Transverse colon (tissue), 4 donors: ENCODE measurements at regions not wholly inside any gene's neighbourhood (a gene's known extent, or its start where the extent isn't known, plus 50 kb on each side); places are given as distances from the start of the nearest gene placed in this dataset.

ENCODE experiments used
- DNase-seq: peaks from one replicate; pipeline ENCODE4 v3.0.0-alpha.2; 2019
- H3K27ac ChIP-seq, 4 donors: fragments of 200-600 bp; sonication (generic); 2 replicates each; pipeline ENCODE4 v1.5.1; 2016 to 2018; ENCODE audit warnings: inconsistent platforms in 4 of 4
- H3K27me3 ChIP-seq: fragments of 200-600 bp; sonication (generic); 2 replicates; pipeline ENCODE4 v1.5.1; 2017; ENCODE audit warnings: inconsistent platforms
- H3K36me3 ChIP-seq, 4 donors: fragments of 200-600 bp; sonication (generic); 2 replicates each; pipeline ENCODE4 v1.5.1; 2017 to 2019; ENCODE audit warnings: inconsistent platforms in 4 of 4
- H3K4me1 ChIP-seq, 4 donors: fragments of 200-600 bp; sonication (generic); 2 replicates each; pipeline ENCODE4 v1.5.1; 2017 to 2020; ENCODE audit warnings: inconsistent platforms in 4 of 4
- H3K4me3 ChIP-seq, 4 donors: fragments of 200-600 bp; sonication (generic); 1 replicate in 1 of 4; 2 replicates in 3 of 4; pipeline versions ENCODE4 v1.5.1 to v1.6.1; 2017 to 2019; ENCODE audit warnings: inconsistent platforms in 4 of 4
- H3K9me3 ChIP-seq, 2 donors: fragments of 200-600 bp; sonication (generic); 2 replicates each; pipeline ENCODE4 v1.5.1; 2017 to 2019; ENCODE audit warnings: inconsistent platforms in 2 of 2
- EP300 ChIP-seq: sonication (generic); formaldehyde crosslinking; IDR thresholded peaks from one replicate; pipeline ENCODE4 v1.6.1; 2017; ENCODE audit warnings: antibody characterized with exemption, low read depth
- POLR2A ChIP-seq: fragments of 450-650 bp; IDR thresholded peaks from one replicate; pipeline ENCODE4 v1.6.1; 2016; ENCODE audit warnings: antibody characterized with exemption, mild to moderate bottlenecking, moderate library complexity
- POLR2AphosphoS5 ChIP-seq, 3 donors: sonication (generic); formaldehyde crosslinking; IDR thresholded peaks; one replicate each; pipeline ENCODE4 v1.6.1; 2016; ENCODE audit warnings: antibody characterized with exemption in 3 of 3
- WGBS, 2 donors: methylation state at CpG; one replicate each; pipeline ENCODE4 v1.1.5; 2018; ENCODE audit warnings: low coverage in 1 of 2; 5-methylcytosine and 5-hydroxymethylcytosine counted together
- in situ Hi-C, 4 donors: fragments of 200-750 bp; cut with MboI; loops; one replicate each; pipeline versions ENCODE4 v1.15.0 to v1.15.1; 2017; ENCODE audit warnings: low sequenced_read_pairs in 3 of 4, low pct_ligation_motif_present in 1 of 4, low pct_unique_long_range_greater_than_20kb in 1 of 4
- intact Hi-C: fragments of 100-400 bp; cut with DNase I; formaldehyde crosslinking; loops from one replicate; pipeline ENCODE4 v1.15.1; 2023; ENCODE audit warnings: low total_unique reads
- TF ChIP-seq, protein P1 (sequence below), 5 experiments: fragments of 200-600 bp in 3 of 5; fragments of 450-650 bp in 2 of 5; sonication (generic) in 3 of 5; IDR thresholded peaks; 1 replicate in 2 of 5; 2 replicates in 3 of 5; pipeline ENCODE4 v1.5.1; 2016 to 2017; ENCODE audit warnings: antibody characterized with exemption in 5 of 5, inconsistent platforms in 3 of 5, mild to moderate bottlenecking in 2 of 5, moderate library complexity in 1 of 5

DNA sequence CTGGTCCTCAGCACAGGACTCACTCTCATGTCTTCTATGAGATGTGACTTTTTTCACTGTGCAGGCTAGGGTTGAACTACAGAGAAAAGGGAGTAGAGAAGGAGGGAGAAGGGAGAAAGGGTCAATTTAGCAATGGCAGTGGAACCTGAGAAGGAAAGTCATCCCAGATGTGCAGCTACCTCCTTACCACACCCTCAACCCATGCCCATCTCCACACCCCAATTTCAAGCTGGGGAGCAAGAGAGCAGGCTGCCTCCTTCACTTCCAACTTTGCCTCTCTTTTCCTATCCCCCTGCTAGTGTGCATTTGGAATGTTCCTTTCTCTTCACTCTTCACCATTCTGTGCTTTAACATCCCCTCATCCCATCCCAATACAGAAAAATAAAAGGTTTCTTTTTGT, 163.5 kb upstream of the MAP3K1 start:
- in situ Hi-C loops: no loop called here
- Histone ChIP-seq H3K27me3 (no peaks in the 10 kb centered on the region), H3K4me1 (no peaks in the 10 kb centered on the region), H3K36me3 (no peaks in the 10 kb centered on the region), H3K27ac (no peak overlapping the region), H3K4me3 (no peak overlapping the region), H3K9me3 (no peaks in the 10 kb centered on the region)
- TF ChIP-seq, protein P1, sequence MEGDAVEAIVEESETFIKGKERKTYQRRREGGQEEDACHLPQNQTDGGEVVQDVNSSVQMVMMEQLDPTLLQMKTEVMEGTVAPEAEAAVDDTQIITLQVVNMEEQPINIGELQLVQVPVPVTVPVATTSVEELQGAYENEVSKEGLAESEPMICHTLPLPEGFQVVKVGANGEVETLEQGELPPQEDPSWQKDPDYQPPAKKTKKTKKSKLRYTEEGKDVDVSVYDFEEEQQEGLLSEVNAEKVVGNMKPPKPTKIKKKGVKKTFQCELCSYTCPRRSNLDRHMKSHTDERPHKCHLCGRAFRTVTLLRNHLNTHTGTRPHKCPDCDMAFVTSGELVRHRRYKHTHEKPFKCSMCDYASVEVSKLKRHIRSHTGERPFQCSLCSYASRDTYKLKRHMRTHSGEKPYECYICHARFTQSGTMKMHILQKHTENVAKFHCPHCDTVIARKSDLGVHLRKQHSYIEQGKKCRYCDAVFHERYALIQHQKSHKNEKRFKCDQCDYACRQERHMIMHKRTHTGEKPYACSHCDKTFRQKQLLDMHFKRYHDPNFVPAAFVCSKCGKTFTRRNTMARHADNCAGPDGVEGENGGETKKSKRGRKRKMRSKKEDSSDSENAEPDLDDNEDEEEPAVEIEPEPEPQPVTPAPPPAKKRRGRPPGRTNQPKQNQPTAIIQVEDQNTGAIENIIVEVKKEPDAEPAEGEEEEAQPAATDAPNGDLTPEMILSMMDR (IDR thresholded peaks at IDR 0.05): no peak
- no peak for TF ChIP-seq POLR2A
- no peak for DNase-seq
- intact Hi-C loops: no loop called here

GRCh38 chr5:56650386-56650785, 165.0 kb upstream of the MAP3K1 start:
- WGBS, 2 donors: 81% methylated on average over 4 of the region's 4 CpGs; no CpG with 5 or more reads in 1 of the 2 donors

DNA sequence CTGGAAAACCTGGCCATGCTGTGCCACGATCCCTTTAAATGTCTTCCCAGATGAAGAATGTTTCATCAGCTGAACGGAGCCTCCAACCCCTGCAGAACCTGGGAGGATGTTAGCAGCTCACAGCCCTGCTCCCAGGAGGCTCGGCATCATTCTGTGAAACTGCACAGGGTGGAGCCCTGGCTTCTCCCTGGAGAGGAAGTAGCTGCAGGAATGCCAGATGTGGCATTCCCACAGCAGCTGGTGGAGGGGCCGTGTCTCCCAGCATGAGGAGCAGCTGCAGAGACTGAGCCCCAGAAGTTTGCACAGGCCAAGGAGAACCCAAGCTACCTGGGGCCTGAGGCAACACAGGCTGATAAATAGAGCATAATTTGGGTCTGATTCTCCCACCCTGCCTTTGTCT, 165.8 kb upstream of the MAP3K1 start:
- in situ Hi-C loops (no loop called here), intact Hi-C loops (no loop called here)
- H3K27me3 ChIP-seq: no peaks in the 10 kb centered on the region
- WGBS, 2 donors: 53% methylated on average over 4 of the region's 4 CpGs; no CpG with 5 or more reads in 1 of the 2 donors
- no peak for DNase-seq
- H3K4me3 ChIP-seq: no peak overlapping the region
- no peaks in the 10 kb centered on the region for H3K9me3 ChIP-seq
- H3K27ac ChIP-seq: no peak overlapping the region
- TF ChIP-seq POLR2A (no peak), POLR2AphosphoS5 (IDR thresholded peaks at IDR 0.05) (no peak), EP300 (no peak)
- TF ChIP-seq, protein P1 (IDR thresholded peaks at IDR 0.05): no peak
- no peaks in the 10 kb centered on the region for H3K4me1 ChIP-seq
- no peaks in the 10 kb centered on the region for H3K36me3 ChIP-seq

More at GRCh38 chr5:56650386-56650785, 165.0 kb upstream of the MAP3K1 start:
- no peak overlapping the region for H3K27ac ChIP-seq
- in situ Hi-C loops (no loop called here), intact Hi-C loops (no loop called here)
- DNase-seq: no peak
- H3K27me3 ChIP-seq: no peaks in the 10 kb centered on the region
- no peaks in the 10 kb centered on the region for H3K4me1 ChIP-seq
- TF ChIP-seq, protein P1 (IDR thresholded peaks at IDR 0.05): no peak
- TF ChIP-seq POLR2A: no peak
- no peak for TF ChIP-seq EP300
- no peak for TF ChIP-seq POLR2AphosphoS5 (IDR thresholded peaks at IDR 0.05)
- no peaks in the 10 kb centered on the region for H3K36me3 ChIP-seq
- H3K9me3 ChIP-seq: no peaks in the 10 kb centered on the region
- no peak overlapping the region for H3K4me3 ChIP-seq

- Histone ChIP-seq H3K36me3 (no peaks in the 10 kb centered on the region), H3K4me1 (no peaks in the 10 kb centered on the region), H3K9me3 (no peaks in the 10 kb centered on the region), H3K4me3 (no peak overlapping the region), H3K27ac (no peak overlapping the region), H3K27me3 (no peaks in the 10 kb centered on the region)
- 82 to 91% methylated on average over 2 of the region's 2 CpGs for WGBS, 2 donors
- in situ Hi-C loops (no loop called here), intact Hi-C loops (no loop called here)
- TF ChIP-seq POLR2AphosphoS5 (IDR thresholded peaks at IDR 0.05) (no peak), EP300 (no peak), POLR2A (no peak)
- TF ChIP-seq, protein P1 (IDR thresholded peaks at IDR 0.05): no peak
- DNase-seq: no peak
Observed at GRCh38 chr5:56648460-56649034, 166.8 kb upstream of the MAP3K1 start.
